SK-N-SH (cell line): ENCODE measurements at regions not wholly inside any gene's neighbourhood (a gene's known extent, or its start where the extent isn't known, plus 50 kb on each side); places are given as distances from the start of the nearest gene placed in this dataset.

ENCODE experiments used
- CTCF ChIA-PET: fragments of 300-600, 350-600 bp; formaldehyde crosslinking; extraction: SDS; loops from one replicate; lab custom pipeline; 2021; lab: Yijun Ruan, JAX
- POLR2A ChIA-PET: fragments of 350-600 bp; sonication (Branson Sonifier 250); formaldehyde crosslinking; extraction: SDS; loops from one replicate; lab custom pipeline; 2020; ENCODE audit warnings: antibody characterized with exemption, inconsistent platforms; lab: Yijun Ruan, JAX
- DNase-seq: peaks from one replicate; pipeline ENCODE4 v3.0.0; 2012
- H2AFZ ChIP-seq: fragments of 200-600 bp; sonication (generic); 2 replicates; pipeline ENCODE4 v1.8.1; 2016; ENCODE audit warnings: antibody characterized with exemption, mild to moderate bottlenecking, low read depth
- H3F3A ChIP-seq: fragments of 200-600 bp; sonication (generic); replicated peaks from 2 replicates; pipeline ENCODE3; 2016; ENCODE audit warnings: antibody characterized with exemption, mild to moderate bottlenecking; ENCODE audit not compliant: insufficient read depth
- H3K27ac ChIP-seq, 2 experiments: fragments of 200-500 bp in 1 of 2; fragments of 200-600 bp in 1 of 2; sonication (Bioruptor generic) in 1 of 2; sonication (generic), shearing (Covaris generic) in 1 of 2; 2 replicates each; pipeline versions ENCODE4 v1.5.1 to v1.6.1; 2014 to 2016; ENCODE audit warnings: low read depth in 2 of 2, inconsistent platforms in 1 of 2, low read length in 1 of 2, mild to moderate bottlenecking in 1 of 2, mixed read lengths in 1 of 2
- H3K27me3 ChIP-seq: fragments of 200-600 bp; sonication (generic), shearing (Covaris generic); 2 replicates; pipeline ENCODE4 v1.6.1; 2016; ENCODE audit warnings: mixed run types; ENCODE audit not compliant: insufficient read depth
- H3K36me3 ChIP-seq, 2 experiments: fragments of 200-500 bp in 1 of 2; fragments of 200-600 bp in 1 of 2; sonication (Bioruptor generic) in 1 of 2; sonication (generic) in 1 of 2; replicated peaks in 1 of 2; 2 replicates each; pipeline versions ENCODE3 to v1.5.1; 2014 to 2016; ENCODE audit warnings: low read length in 1 of 2, mild to moderate bottlenecking in 1 of 2; ENCODE audit not compliant: insufficient read depth in 2 of 2, control insufficient read depth in 1 of 2
- H3K4me1 ChIP-seq, 2 experiments: fragments of 200-500 bp in 1 of 2; fragments of 200-600 bp in 1 of 2; sonication (Bioruptor generic) in 1 of 2; sonication (generic), shearing (Covaris generic) in 1 of 2; 2 replicates each; pipeline versions ENCODE4 v1.5.1 to v1.6.1; 2014 to 2016; ENCODE audit warnings: low read depth in 1 of 2, low read length in 1 of 2, mixed run types in 1 of 2; ENCODE audit not compliant: insufficient read depth in 2 of 2, control insufficient read depth in 1 of 2
- H3K4me2 ChIP-seq: fragments of 200-600 bp; sonication (generic), shearing (Covaris generic); 2 replicates; pipeline ENCODE4 v1.6.1; 2017; ENCODE audit warnings: mixed run types
- H3K4me3 ChIP-seq, 2 experiments: fragments of 200-500 bp in 1 of 2; fragments of 200-600 bp in 1 of 2; sonication (Bioruptor generic) in 1 of 2; sonication (generic), shearing (Covaris generic) in 1 of 2; 2 replicates each; pipeline versions ENCODE4 v1.5.1 to v1.8.1; 2014 to 2016; ENCODE audit warnings: low read depth in 2 of 2, inconsistent platforms in 1 of 2, low read length in 1 of 2, mild to moderate bottlenecking in 1 of 2, mixed read lengths in 1 of 2, moderate library complexity in 1 of 2
- H3K79me2 ChIP-seq: fragments of 200-600 bp; sonication (generic); 2 replicates; pipeline ENCODE4 v1.8.1; 2017; ENCODE audit warnings: mild to moderate bottlenecking; ENCODE audit not compliant: insufficient read depth
- H3K9ac ChIP-seq: fragments of 200-600 bp; sonication (generic); 2 replicates; pipeline ENCODE4 v1.6.1; 2017; ENCODE audit warnings: mixed run types
- H3K9me2 ChIP-seq: fragments of 200-600 bp; sonication (generic); 2 replicates; pipeline ENCODE4 v1.6.1; 2017; ENCODE audit warnings: mixed run types
- H3K9me3 ChIP-seq: fragments of 200-600 bp; sonication (generic); 2 replicates; pipeline ENCODE4 v1.6.1; 2017; ENCODE audit warnings: mixed run types, mild to moderate bottlenecking, moderate library complexity
- H4K20me1 ChIP-seq: fragments of 200-600 bp; sonication (generic); 2 replicates; pipeline ENCODE4 v1.6.1; 2017; ENCODE audit warnings: mild to moderate bottlenecking, mixed run types; ENCODE audit not compliant: insufficient read depth
- FOXJ3 ChIP-seq: sonication (generic); formaldehyde crosslinking; IDR thresholded peaks from 2 replicates; pipeline ENCODE4 v1.5.1; 2020; ENCODE audit warnings: mild to moderate bottlenecking, missing genetic modification reagents
- FOXM1 ChIP-seq: IDR thresholded peaks from 2 replicates; pipeline ENCODE4 v1.4.0; 2012; ENCODE audit warnings: low read depth, mild to moderate bottlenecking
- GABPA ChIP-seq: IDR thresholded peaks from 2 replicates; pipeline ENCODE4 v1.4.0; 2012; ENCODE audit warnings: low read depth, mild to moderate bottlenecking
- MAX ChIP-seq: IDR thresholded peaks from 2 replicates; pipeline ENCODE4 v1.4.0; 2012; ENCODE audit warnings: low read depth
- MXI1 ChIP-seq: IDR thresholded peaks from 2 replicates; pipeline ENCODE4 v1.6.1; 2012; ENCODE audit warnings: mild to moderate bottlenecking, low read depth, low read length, improper control_type of control experiment
- POLR2AphosphoS5 ChIP-seq: IDR thresholded peaks from 2 replicates; pipeline ENCODE4 v1.6.1; 2012; ENCODE audit warnings: low read depth, low read length
- SIN3A ChIP-seq: IDR thresholded peaks from 2 replicates; pipeline ENCODE4 v1.6.1; 2012; ENCODE audit warnings: low read depth, mild to moderate bottlenecking, low read length, moderate library complexity, borderline replicate concordance
- WGBS: methylation state at CpG from one replicate; pipeline ENCODE4 v1.1.6; 2017; ENCODE audit warnings: low lambda C conversion rate; 5-methylcytosine and 5-hydroxymethylcytosine counted together
- small RNA-seq, 7 experiments: library from RNA; depleted of rRNA; stranded (forward); fragments of <200 nt; gene quantifications; one replicate each; pipeline ENCODE3, GENCODE V24; 2012
- TF ChIP-seq, protein P1 (sequence below): fragments of 200-600 bp; sonication (generic); IDR thresholded peaks from 2 replicates; pipeline ENCODE4 v1.6.1; 2017; ENCODE audit warnings: antibody characterized with exemption, mild to moderate bottlenecking, moderate library complexity

DNA sequence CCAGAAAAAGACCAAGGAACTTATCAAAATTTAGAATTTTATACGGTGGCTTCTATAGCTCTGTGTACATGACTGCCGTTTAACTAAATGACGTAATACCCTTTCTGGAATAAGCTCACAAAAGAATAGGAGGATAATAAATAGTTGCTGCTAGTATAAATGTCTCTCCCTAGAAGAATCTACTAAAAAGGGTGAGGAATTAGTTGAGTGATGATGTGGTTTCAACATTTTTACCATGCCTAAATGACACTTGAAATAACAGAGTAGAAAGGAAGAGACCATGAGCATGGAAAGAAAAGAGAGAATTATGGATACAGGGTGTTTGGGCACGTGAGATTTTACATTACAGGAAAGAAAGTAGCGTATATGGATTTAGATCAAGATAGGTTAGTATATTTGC lies 231.1 kb downstream of the ARAP2 start:
- Histone ChIP-seq H3K27me3 (no peaks in the 10 kb centered on the region), H3K27ac (no peak overlapping the region), H3K79me2 (no peaks in the 10 kb centered on the region), H3K4me1 (no peaks in the 10 kb centered on the region), H3K9ac (no peak overlapping the region), H3K9me3 (no peaks in the 10 kb centered on the region), H2AFZ (no peak overlapping the region), H3K4me3 (no peak overlapping the region), H3K4me2 (no peak overlapping the region), H3K36me3 (no peaks in the 10 kb centered on the region), H4K20me1 (no peaks in the 10 kb centered on the region), H3F3A (no peaks in the 10 kb centered on the region), H3K9me2 (no peaks in the 10 kb centered on the region; the same call in 1 of the 2 replicates)
- TF ChIP-seq, protein P1, sequence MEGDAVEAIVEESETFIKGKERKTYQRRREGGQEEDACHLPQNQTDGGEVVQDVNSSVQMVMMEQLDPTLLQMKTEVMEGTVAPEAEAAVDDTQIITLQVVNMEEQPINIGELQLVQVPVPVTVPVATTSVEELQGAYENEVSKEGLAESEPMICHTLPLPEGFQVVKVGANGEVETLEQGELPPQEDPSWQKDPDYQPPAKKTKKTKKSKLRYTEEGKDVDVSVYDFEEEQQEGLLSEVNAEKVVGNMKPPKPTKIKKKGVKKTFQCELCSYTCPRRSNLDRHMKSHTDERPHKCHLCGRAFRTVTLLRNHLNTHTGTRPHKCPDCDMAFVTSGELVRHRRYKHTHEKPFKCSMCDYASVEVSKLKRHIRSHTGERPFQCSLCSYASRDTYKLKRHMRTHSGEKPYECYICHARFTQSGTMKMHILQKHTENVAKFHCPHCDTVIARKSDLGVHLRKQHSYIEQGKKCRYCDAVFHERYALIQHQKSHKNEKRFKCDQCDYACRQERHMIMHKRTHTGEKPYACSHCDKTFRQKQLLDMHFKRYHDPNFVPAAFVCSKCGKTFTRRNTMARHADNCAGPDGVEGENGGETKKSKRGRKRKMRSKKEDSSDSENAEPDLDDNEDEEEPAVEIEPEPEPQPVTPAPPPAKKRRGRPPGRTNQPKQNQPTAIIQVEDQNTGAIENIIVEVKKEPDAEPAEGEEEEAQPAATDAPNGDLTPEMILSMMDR, result no peak
- TF ChIP-seq SIN3A (no peak), GABPA (no peak), POLR2AphosphoS5 (no peak), MXI1 (no peak), MAX (no peak), FOXJ3 (no peak), FOXM1 (no peak)
- ChIA-PET CTCF (interaction anchor here (0.6 kb wide), 1 partner anchor 1219 kb away, joined by 3 read pairs; no protein-coding TSS in a partner anchor), POLR2A (no interaction called here)
- no peak for DNase-seq
- 1% methylated on average over 5 of the region's 5 CpGs for WGBS

Small RNAs in the stretch of these regions (small RNA-seq; reads per million reads assigned to genes)
- gene AC097535.2 (0 reads per million in 7 experiments), gene RF01210 (0 reads per million in 7 experiments), gene RNU6-573P (0 reads per million in 7 experiments)
